Epithelial cell of prostate (primary cell): ENCODE measurements at regions not wholly inside any gene's neighbourhood (a gene's known extent, or its start where the extent isn't known, plus 50 kb on each side); places are given as distances from the start of the nearest gene placed in this dataset.

Experiments used
- DNase-seq: peaks from one replicate; pipeline ENCODE4 v3.0.0-alpha.2; 2011; ENCODE audit warnings: low read depth, low spot score
- H3K27ac ChIP-seq: fragments of 450-650 bp; 2 replicates; pipeline ENCODE4 v1.5.1; 2017; ENCODE audit warnings: mild to moderate bottlenecking

DNA sequence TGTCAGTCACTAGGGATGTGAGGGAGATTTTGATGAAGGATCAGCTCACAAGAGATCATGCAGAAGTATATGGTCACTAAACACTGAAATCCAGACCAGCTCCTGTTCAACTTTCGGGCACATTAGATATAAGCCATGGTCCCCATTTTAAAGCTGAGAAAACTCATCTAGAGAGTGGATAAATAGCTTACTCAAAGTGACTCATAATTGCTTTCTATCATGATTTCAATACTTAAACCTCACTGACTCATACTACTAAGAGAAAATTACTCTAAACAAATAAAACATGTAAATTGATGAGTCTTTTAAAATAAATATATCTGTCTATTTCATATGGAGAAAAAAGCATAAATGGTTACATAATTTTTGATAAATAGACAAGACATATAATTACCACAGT lies 567.7 kb downstream of the TLR4 start:
- DNase-seq, result no peak

DNA sequence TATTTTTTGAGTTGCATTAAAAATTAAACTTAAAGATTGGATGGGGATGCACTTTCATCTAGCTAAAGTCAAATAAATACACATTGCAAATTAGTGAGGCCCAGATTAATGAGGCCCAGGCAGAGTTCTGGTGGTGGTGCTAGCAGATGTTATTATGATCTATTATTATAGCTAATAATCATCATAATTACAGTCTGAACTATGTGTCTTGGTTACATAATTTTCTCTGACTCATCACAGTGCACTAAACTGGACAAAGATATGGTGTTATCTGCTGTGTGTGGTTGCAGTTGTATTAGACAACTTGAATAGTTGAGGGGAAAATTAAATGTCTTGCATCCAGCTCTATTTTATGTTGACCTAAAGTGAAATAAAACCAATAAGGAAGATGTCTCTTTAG lies 568.8 kb downstream of the TLR4 start:
- DNase-seq, result no peak
- H3K27ac ChIP-seq, result no peak overlapping the region

More for the DNA sequence above, 567.7 kb downstream of the TLR4 start:
- no peak overlapping the region for H3K27ac ChIP-seq

- DNase-seq, result no peak
- no peak overlapping the region for H3K27ac ChIP-seq
Measured at GRCh38 chr9:118276784-118277183, 572.6 kb downstream of the TLR4 start.

DNA sequence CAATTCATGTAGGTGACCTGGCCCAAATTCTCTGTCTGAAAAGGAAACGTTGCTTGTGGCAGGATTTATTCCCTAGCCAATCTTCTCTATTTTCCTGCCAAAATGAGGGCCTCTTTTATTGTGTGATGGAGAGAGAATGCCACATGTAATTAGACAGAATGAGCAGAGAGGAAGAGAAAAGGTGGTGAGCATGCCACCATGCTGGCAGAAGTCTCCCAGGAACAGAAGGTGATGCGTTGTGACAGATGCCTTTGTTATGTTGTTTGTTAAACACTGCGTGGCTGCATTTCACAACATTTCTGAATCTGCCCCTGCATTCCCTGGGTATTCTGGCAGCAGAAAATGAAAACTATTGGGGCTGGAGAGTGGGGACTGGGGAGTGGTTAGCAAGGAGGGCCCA lies 577.6 kb downstream of the TLR4 start:
- DNase-seq, result no peak
- no peak overlapping the region for H3K27ac ChIP-seq

DNA sequence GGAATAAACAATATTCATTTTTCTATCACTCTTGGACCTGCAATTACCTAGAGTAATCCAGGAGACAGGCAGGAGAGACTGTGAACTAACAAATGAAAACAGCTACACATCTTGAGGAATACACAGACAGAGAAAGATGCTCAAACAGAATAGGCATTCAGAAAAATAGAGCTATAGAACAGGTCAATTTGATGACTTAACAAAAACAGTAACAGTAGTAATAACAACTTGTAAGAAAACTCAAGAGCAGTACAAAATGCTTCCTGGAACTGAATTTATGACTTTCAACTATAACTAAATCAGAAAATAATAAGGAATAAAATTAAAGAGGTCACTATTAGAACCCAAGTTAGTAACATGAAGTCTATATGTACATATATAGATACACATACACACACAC lies 579.3 kb downstream of the TLR4 start:
- no peak overlapping the region for H3K27ac ChIP-seq
- DNase-seq, result no peak

DNA sequence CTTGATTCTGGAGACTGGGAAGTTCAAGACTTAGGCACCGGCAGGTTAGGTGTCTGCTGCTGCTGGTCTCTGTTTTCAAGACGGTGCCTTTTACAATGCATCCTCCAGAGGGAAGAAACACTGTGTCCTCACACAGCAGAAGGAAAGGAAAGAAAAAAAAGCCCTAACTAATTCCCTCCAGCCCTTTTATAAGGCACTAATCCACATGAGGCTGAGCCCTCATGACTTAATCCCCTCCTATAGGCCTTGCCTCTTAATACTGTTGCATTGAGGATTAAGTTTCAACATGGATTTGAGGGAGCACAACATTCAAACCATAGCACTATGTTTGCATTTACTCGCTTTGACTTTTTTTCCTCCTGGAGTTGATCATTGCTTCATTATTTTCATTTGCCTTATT lies 585.9 kb downstream of the TLR4 start:
- no peak overlapping the region for H3K27ac ChIP-seq
- DNase-seq, result no peak

- DNase-seq, result no peak
- no peak overlapping the region for H3K27ac ChIP-seq
Measured at GRCh38 chr9:118295413-118295812, 591.2 kb downstream of the TLR4 start.

DNA sequence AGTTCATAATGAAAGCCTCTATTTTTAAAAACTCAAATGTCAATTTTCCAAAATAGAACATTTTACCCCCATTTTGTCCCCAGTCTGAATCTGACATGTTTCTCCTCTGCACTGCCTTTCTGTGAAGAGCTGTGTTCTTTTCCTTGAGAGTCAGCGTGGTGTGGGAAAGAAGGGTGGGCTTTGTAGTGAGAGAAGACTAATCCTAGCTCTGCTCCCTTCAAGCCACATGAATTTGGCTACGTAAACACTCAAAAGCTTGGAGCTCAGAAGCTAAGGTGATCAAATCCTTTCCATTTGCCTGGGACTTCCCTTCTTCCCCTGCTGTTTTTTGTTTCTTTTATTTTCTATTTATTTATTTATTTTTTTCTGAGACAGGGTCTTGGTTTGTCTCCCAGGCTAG lies 598.5 kb downstream of the TLR4 start:
- no peak for DNase-seq
- H3K27ac ChIP-seq, result no peak overlapping the region

- peak; percentile 3 for DNase-seq
- peak overlapping the region; percentile 20 for H3K27ac ChIP-seq
Measured at GRCh38 chr9:118303216-118303615, 599.0 kb downstream of the TLR4 start.

DNA sequence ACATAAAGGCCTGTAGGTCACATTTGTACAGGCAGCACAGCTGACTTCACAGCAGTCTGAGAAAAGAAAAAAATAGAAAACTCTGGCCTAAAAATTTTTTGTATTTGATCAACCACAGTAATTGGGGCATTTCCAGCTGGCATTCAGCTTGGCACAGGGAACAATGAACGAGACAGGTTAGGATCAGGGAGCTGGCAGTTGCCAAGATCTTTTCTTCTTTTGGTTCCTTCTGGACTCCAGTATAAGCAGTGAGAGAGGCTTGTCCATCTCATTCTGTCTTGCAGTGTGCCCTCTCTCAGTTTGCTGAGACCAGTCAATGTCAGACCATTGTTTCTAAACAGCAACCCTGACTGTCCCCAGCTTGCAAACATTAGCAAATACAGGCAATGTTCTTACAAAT lies 601.1 kb downstream of the TLR4 start:
- no peak for DNase-seq

GRCh38 chr9:118306801-118307200 lies 602.6 kb downstream of the TLR4 start:
- DNase-seq, result no peak
- H3K27ac ChIP-seq, result no peak overlapping the region

More for the DNA sequence above, 601.1 kb downstream of the TLR4 start:
- H3K27ac ChIP-seq, result no peak overlapping the region

DNA sequence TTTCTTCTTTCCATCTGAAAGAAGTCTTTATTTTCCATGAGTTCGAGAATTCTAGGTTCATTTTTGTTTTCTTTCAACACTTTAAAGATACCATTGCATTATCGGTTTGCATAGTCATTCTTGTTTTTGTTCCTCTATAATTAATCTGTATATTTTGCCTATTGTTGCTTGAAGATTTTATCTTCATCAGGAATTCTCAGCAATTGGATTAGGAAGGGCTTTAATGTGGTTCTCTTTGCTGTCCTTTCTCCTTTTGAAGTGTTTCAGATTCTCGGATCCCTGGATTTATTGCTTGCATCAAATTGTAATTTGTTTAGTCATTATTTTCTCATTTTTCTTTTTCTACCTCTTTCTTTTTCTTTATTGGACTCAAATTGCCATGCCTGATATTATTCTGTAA lies 609.8 kb downstream of the TLR4 start:
- no peak for DNase-seq
- no peak overlapping the region for H3K27ac ChIP-seq

DNA sequence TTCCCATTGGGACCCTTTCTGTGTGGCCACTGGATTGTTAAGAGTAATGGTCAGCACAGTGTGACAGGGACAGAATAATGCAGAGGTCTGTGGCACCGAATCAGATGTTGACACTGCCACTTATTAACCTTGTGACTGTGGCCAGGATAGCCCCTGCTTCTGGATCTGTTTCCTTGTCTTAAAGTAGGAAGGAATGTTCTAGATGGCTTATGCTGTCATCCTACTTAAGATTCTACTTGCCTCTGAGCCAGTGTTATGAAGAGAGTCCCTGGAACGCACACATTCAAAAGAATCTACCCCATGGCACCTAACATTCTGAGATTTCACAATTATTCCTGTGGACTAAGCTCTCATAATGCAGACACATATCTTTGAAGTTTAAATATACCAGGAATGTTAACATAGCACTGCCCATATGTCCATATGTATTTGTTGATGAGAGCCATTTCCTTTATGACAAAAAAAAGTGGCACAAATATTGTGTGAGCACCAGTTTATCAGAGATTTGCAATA lies 612.7 kb downstream of the TLR4 start:
- H3K27ac ChIP-seq, result no peak overlapping the region
- no peak for DNase-seq

- no peak overlapping the region for H3K27ac ChIP-seq
- peak; percentile 66 for DNase-seq
Measured at GRCh38 chr9:118318770-118319431, 614.7 kb downstream of the TLR4 start.

DNA sequence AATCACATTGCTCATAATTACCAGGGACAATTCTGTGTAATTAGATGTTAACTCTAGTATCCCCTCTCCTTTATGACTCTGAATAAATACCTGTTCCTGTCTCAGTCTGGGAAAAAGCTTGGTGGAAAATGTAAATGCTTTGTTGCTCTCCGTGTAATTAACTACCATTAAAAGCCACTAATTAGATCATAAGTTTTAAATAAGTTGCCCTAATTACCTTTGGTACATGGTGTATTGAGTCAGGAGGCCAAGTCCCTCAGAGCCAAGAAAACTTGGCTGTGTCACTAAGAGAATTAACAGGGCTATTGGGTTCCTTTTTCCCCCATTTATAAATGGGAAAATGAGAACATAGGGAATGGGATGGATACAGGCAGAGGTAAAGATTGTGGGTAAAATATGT lies 617.6 kb downstream of the TLR4 start:
- no peak for DNase-seq
- H3K27ac ChIP-seq, result no peak overlapping the region

DNA sequence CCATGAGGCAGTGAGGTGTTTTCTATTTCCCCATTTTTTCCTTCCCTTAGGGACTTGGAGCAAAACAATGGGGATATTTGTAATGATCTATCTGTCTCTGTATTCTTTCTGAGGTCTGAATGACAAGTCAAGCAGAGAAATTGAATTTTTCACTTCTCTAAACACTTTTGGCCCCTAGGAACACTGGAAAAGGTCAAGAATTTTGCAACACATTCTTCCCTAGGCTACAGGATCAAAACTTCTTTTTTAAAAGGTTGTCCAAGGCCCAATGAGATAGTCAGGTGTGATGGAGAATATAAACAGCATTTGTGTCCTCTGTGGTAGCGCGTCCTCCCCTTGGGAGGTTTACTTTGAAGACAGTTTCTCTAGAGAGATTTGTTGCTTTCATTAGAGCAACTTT lies 620.5 kb downstream of the TLR4 start:
- H3K27ac ChIP-seq, result no peak overlapping the region

DNA sequence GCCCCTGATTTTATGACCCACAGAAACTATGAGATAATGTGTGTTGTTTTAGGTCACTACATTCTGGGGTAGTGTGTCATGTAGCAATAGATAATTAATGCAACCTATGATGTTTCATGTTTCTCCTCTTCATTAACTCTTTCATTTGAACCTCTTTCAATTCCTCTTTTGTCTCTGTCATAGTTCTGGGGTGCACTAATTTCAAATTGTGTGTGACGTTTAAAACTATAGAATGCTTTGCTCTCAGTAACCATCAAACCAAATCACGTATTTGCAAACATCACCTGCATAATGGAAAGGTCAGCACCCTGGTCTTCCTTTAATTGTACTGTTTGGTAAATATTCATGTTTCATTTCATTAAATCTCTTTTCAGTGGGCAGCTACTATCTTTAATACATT lies 621.6 kb downstream of the TLR4 start:
- DNase-seq, result no peak
- H3K27ac ChIP-seq, result no peak overlapping the region

More for the DNA sequence above, 620.5 kb downstream of the TLR4 start:
- no peak for DNase-seq

- H3K27ac ChIP-seq, result no peak overlapping the region
- DNase-seq, result no peak
Measured at GRCh38 chr9:118326326-118326725, 622.1 kb downstream of the TLR4 start.

GRCh38 chr9:118330191-118330986 lies 626.2 kb downstream of the TLR4 start:
- H3K27ac ChIP-seq, result no peak overlapping the region
- DNase-seq, result no peak

DNA sequence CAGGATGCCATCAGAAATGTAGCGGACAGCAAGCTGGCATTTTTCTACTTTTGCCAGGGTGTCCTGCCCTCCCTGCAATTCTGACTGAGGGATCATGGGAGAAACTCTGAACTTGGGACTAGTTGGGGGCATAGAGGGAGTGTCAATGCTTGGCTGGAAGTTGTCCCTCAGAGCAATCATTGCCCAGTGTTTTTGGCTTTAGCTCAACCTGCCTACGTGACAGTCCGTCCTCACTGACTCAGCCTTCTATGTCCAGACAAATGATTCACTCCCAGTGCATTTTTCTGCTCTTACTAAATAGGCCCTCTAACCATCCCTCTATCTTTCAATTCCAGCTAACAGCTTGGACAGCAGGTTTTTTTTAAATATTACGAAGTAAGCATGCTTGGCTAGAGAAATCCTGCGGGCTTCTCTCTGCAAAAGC lies 627.4 kb downstream of the TLR4 start:
- H3K27ac ChIP-seq, result no peak overlapping the region
- peak; percentile 39 for DNase-seq

- DNase-seq, result no peak
- H3K27ac ChIP-seq, result no peak overlapping the region
Measured at GRCh38 chr9:118336250-118336942, 632.2 kb downstream of the TLR4 start.
